ENCODE measurements at regions not wholly inside any gene's neighbourhood (a gene's known extent, or its start where the extent isn't known, plus 50 kb on each side); places are given as distances from the start of the nearest gene placed in this dataset.

- BruUV-seq (replicated peaks), result no TSS peak
- Mint-ChIP-seq H3K27ac (ENCODE audit: unreplicated experiment) (no peak overlapping the region), H3K4me3 (ENCODE audit: unreplicated experiment) (no peak overlapping the region), H3K27me3 (ENCODE audit: insufficient read depth, unreplicated experiment) (no peaks in the 10 kb centered on the region), H3K9me3 (ENCODE audit: unreplicated experiment) (no peaks in the 10 kb centered on the region), H3K4me1 (ENCODE audit: low read depth, unreplicated experiment) (no peaks in the 10 kb centered on the region), H3K36me3 (ENCODE audit: insufficient read depth, unreplicated experiment) (no peaks in the 10 kb centered on the region)
- H3K4me1 ChIP-seq, result no peaks in the 10 kb centered on the region
- no peak for TF ChIP-seq CTCF (IDR thresholded peaks at IDR 0.05; ENCODE audit: insufficient read depth in 1 of 2, low read depth in 1 of 2, low read length in 1 of 2, severe bottlenecking in 1 of 2, unreplicated experiment in 1 of 2)
- no peaks in the 10 kb centered on the region for H3K36me3 ChIP-seq (ENCODE audit: control insufficient read depth, insufficient read depth, low read length)
- ChIA-PET POLR2A (no interaction called here), CTCF (no interaction called here)
- no peaks in the 10 kb centered on the region for H3K27me3 ChIP-seq (replicated peaks; ENCODE audit: control insufficient read depth, insufficient read depth, low read length)
- no peak for DNase-seq
- intact Hi-C loops (cut with micrococcal nuclease; ENCODE audit: unreplicated experiment), result loop anchor here (10.0 kb wide), 1 partner anchor 256 kb away; no protein-coding TSS in a partner anchor
- H3K9me3 ChIP-seq, result no peaks in the 10 kb centered on the region
- no peak overlapping the region for H3K4me3 ChIP-seq (ENCODE audit: low read depth, low read length)
Measured at GRCh38 chr3:102060814-102061213, 211.5 kb downstream of the NFKBIZ start.

- Histone ChIP-seq H3K27me3 (replicated peaks; ENCODE audit: control insufficient read depth, insufficient read depth, low read length) (no peaks in the 10 kb centered on the region), H3K4me3 (ENCODE audit: low read depth, low read length) (no peak overlapping the region), H3K9me3 (no peaks in the 10 kb centered on the region), H3K36me3 (ENCODE audit: control insufficient read depth, insufficient read depth, low read length) (no peaks in the 10 kb centered on the region), H3K4me1 (no peaks in the 10 kb centered on the region)
- H3K27me3 Mint-ChIP-seq (ENCODE audit: insufficient read depth, unreplicated experiment), result no peaks in the 10 kb centered on the region
- no TSS peak for BruUV-seq (replicated peaks)
- no peak for DNase-seq
- H3K27ac Mint-ChIP-seq (ENCODE audit: unreplicated experiment), result no peak overlapping the region
- no peak overlapping the region for H3K4me3 Mint-ChIP-seq (ENCODE audit: unreplicated experiment)
- TF ChIP-seq CTCF (IDR thresholded peaks at IDR 0.05; ENCODE audit: insufficient read depth in 1 of 2, low read depth in 1 of 2, low read length in 1 of 2, severe bottlenecking in 1 of 2, unreplicated experiment in 1 of 2), result no peak
- ChIA-PET POLR2A (no interaction called here), CTCF (no interaction called here)
- intact Hi-C loops (cut with micrococcal nuclease; ENCODE audit: unreplicated experiment), result loop anchor here (10.0 kb wide), 1 partner anchor 259 kb away; no protein-coding TSS in a partner anchor
- no peaks in the 10 kb centered on the region for H3K4me1 Mint-ChIP-seq (ENCODE audit: low read depth, unreplicated experiment)
- H3K9me3 Mint-ChIP-seq (ENCODE audit: unreplicated experiment), result no peaks in the 10 kb centered on the region
- H3K36me3 Mint-ChIP-seq (ENCODE audit: insufficient read depth, unreplicated experiment), result no peaks in the 10 kb centered on the region
Measured at GRCh38 chr3:102063572-102063971, 214.3 kb downstream of the NFKBIZ start.

- H3K27me3 ChIP-seq (replicated peaks; ENCODE audit: control insufficient read depth, insufficient read depth, low read length), result no peaks in the 10 kb centered on the region
- no peak overlapping the region for H3K4me3 Mint-ChIP-seq (ENCODE audit: unreplicated experiment)
- no peaks in the 10 kb centered on the region for H3K27me3 Mint-ChIP-seq (ENCODE audit: insufficient read depth, unreplicated experiment)
- no peaks in the 10 kb centered on the region for H3K9me3 ChIP-seq
- no peaks in the 10 kb centered on the region for H3K4me1 ChIP-seq
- H3K4me3 ChIP-seq (ENCODE audit: low read depth, low read length), result no peak overlapping the region
- no peaks in the 10 kb centered on the region for H3K36me3 Mint-ChIP-seq (ENCODE audit: insufficient read depth, unreplicated experiment)
- BruUV-seq (replicated peaks), result no TSS peak
- POLR2A ChIA-PET, result no interaction called here
- no peak overlapping the region for H3K27ac Mint-ChIP-seq (ENCODE audit: unreplicated experiment)
- CTCF ChIA-PET, result no interaction called here
- H3K36me3 ChIP-seq (ENCODE audit: control insufficient read depth, insufficient read depth, low read length), result no peaks in the 10 kb centered on the region
- no peaks in the 10 kb centered on the region for H3K4me1 Mint-ChIP-seq (ENCODE audit: low read depth, unreplicated experiment)
- intact Hi-C loops (cut with micrococcal nuclease; ENCODE audit: unreplicated experiment), result loop anchor here (10.0 kb wide), 1 partner anchor 262 kb away; no protein-coding TSS in a partner anchor
- TF ChIP-seq CTCF (IDR thresholded peaks at IDR 0.05; ENCODE audit: insufficient read depth in 1 of 2, low read depth in 1 of 2, low read length in 1 of 2, severe bottlenecking in 1 of 2, unreplicated experiment in 1 of 2), result no peak
- peaks cover 15% of the 10 kb centered on the region for H3K9me3 Mint-ChIP-seq (ENCODE audit: unreplicated experiment)
- DNase-seq, result no peak
Measured at GRCh38 chr3:102066470-102066869, 217.2 kb downstream of the NFKBIZ start.

All from Caco-2 (cell line).